GM12874 (cell line): ENCODE measurements at regions not wholly inside any gene's neighbourhood (a gene's known extent, or its start where the extent isn't known, plus 50 kb on each side); places are given as distances from the start of the nearest gene placed in this dataset.

Experiments
- TF ChIP-seq, protein P1 (sequence below): IDR thresholded peaks from 2 replicates; pipeline ENCODE4 v1.5.1; 2011; ENCODE audit warnings: low read depth, mild to moderate bottlenecking, control low read depth, low read length, moderate library complexity; ENCODE audit not compliant: insufficient read depth

DNA sequence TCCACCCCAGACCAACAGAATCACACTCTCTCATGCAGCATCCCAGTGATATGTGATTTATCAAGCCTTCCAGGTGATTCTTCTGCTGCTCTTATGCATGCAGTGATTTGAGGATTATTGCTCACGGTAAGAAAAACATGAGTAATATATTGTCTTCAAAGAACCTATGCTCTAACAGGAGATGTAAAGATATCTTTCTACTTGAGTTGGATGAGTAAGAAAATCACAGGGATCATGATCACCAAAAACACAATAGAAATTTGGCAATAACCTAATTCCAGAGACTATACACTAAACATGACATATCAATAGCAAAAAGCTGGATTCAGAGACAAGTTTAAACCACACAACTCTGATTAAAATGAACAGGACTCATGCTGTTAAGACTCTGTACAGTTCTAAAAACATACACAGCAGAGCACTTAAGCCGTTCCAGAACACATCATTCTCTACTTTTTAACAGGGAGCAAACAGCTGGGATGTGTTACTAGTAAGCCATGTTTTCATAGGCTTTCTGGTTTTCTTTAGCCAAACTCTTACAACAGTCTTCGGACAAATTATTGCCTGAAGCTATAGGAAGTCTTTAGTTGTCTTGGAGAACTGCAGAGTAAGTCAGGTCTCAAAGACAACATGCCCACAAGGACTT is 568.6 kb downstream of the HAO1 start:
- TF ChIP-seq, protein P1, sequence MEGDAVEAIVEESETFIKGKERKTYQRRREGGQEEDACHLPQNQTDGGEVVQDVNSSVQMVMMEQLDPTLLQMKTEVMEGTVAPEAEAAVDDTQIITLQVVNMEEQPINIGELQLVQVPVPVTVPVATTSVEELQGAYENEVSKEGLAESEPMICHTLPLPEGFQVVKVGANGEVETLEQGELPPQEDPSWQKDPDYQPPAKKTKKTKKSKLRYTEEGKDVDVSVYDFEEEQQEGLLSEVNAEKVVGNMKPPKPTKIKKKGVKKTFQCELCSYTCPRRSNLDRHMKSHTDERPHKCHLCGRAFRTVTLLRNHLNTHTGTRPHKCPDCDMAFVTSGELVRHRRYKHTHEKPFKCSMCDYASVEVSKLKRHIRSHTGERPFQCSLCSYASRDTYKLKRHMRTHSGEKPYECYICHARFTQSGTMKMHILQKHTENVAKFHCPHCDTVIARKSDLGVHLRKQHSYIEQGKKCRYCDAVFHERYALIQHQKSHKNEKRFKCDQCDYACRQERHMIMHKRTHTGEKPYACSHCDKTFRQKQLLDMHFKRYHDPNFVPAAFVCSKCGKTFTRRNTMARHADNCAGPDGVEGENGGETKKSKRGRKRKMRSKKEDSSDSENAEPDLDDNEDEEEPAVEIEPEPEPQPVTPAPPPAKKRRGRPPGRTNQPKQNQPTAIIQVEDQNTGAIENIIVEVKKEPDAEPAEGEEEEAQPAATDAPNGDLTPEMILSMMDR: no peak

DNA sequence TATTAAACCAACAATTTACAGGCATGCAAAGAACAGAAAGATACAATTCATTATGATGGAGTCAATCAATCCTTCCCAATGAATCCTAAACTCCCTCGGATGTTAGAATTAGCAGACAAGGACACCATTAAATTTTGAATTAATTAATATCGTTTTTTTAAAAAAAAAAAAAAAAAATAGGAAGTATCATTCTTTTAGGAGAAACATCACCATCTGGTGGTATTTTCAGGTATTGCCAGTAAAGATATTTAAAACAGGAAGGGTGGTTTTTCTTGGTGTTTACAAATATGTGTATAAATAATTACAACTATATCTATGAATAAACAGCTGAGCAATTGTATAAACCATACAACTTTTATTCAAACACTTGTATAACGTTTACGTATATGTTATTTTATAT is 564.4 kb downstream of the HAO1 start:
- TF ChIP-seq, protein P1: no peak

DNA sequence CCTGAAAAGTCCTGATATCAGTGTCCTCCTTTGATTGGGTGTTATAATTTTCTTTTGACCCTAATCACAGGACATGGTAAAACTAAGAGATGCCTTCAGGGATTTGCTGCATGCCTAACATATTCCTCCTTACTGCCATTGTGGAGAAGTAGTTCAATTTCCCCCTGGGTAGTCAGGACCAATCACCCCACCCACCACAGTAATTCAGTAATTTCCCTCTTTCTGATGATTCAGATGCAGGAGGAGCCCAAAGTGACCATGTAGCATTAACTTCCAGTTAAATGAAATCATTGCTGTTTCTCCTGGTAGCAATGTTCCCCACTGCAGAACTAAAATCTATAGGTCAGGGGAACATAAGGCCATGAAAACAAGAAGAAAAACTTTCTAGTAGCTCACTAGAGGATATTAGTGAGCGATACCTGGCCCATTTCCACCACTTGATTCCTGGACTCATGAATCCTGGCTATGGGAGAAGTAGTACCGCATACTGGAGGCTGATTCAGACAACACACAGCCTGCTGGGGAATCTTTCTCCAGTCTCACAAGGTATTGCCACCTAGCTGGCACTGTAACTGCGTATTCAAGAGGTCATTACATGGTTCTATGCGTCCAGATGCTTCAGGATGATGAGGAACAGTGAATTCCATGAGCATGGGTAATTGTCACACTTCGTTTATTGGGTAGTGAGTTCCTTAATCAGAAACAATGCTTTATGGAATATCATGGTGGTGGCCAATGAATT is 561.2 kb downstream of the HAO1 start:
- TF ChIP-seq, protein P1: no peak

DNA sequence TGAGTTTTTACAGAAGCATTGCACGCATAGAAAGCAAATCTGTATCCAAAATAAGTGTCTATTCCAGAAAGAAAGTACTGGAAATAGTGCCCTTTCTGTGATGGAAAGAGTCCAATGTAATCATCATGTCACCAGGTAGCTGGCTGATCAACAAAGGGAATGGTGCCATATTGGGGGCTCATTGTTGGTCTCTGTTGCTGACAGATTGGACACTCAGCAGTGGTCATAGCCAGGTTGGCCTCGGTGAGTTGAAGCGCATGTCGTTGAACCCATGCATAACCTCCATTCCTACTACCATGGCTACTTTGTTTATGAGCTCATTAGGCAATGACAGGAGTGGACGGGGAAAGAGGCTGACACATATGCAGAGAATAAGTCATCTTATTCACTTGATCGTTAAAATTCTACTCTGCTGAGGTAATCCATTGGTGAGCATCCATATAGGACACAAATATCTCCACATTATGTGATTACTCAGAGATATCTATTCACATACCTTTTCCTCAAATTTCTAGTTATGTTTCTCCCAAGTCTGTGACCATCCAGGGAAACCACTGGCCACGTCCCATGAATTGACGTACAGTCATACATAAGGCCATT is 560.5 kb downstream of the HAO1 start:
- TF ChIP-seq, protein P1: no peak

DNA sequence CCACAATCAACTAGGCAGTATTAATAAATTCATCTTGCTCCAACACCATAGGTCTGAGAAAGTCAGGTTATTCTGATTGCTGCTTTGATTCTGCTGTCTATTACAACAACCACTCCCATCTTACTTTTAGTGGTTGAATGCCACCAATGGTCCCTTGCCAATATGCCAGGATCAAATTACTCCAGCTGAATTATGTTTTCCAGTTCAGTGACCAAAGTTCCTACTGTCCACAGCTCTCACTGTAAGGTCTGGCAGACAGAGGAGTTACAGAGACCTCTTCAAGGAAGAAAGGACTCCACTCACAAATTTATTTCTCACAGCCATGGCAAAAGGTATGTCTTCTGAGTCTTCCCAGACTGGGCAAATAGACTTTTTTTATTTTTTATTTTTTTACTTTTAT is 557.0 kb downstream of the HAO1 start:
- TF ChIP-seq, protein P1: no peak

DNA sequence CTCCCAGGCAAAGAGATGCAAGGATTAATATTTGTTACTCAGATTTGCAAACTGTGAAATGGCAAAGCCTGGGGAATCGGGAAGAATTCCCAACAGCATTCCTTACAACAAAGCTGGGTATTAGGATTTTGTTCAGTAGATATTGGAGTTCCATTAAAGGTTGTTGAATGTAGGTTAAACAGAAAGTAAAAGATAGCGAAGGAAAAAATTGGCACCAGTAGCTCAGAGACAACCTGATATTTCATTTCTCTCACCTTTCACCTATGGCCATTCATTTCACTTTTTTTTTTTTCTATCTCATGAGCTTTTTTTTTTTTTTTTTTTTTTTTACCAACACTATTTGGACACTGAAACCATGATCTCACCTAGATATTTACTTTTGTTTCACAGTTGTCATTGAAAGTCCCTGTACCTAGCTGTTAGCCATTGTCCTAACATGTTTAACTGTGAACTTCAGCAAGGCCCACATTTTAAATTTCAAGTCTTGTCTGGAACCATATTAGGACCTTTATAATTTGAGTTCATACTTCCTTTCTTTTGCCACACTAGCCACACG is 552.5 kb downstream of the HAO1 start:
- TF ChIP-seq, protein P1: no peak

DNA sequence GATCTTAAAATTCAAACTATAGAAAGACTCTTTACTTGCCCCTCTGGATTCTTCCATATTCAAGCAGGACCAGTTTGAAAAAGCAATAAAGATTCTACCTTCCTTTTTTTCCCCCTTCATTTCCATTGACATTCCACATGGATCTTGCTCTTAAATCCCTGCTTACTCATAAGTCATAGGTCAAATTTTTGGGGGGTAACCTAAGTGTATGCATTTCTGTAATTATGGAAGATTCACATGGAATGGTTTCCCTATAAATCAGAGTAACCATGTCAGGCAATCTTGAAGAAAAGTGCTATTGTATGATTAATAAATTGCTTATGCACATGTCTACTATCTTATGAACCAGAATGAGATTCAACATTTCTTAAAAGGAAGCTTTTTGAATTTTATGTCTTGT is 551.0 kb downstream of the HAO1 start:
- TF ChIP-seq, protein P1: no peak
